ENCODE measurements at regions not wholly inside any gene's neighbourhood (a gene's known extent, or its start where the extent isn't known, plus 50 kb on each side); places are given as distances from the start of the nearest gene placed in this dataset.

DNA sequence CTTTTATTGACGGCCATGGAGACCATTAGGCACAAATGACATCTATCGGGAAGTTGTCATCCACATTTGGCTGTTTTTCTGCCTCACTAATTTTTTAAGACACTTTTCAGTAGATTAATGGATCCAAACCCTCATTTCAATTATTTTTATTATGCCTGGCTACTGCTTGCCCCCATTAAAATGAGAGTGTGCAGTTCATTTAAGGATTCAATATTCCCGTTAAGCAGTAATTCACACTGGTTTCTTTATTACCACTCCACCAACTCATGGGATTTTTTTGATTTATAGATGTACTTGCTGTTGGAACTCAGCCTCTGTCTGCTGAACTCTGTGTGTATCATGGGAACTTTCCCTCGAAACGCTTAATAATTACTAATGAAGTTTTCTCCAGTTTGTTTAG, 291.8 kb upstream of the PRKX start:
- TF ChIP-seq, protein P1, sequence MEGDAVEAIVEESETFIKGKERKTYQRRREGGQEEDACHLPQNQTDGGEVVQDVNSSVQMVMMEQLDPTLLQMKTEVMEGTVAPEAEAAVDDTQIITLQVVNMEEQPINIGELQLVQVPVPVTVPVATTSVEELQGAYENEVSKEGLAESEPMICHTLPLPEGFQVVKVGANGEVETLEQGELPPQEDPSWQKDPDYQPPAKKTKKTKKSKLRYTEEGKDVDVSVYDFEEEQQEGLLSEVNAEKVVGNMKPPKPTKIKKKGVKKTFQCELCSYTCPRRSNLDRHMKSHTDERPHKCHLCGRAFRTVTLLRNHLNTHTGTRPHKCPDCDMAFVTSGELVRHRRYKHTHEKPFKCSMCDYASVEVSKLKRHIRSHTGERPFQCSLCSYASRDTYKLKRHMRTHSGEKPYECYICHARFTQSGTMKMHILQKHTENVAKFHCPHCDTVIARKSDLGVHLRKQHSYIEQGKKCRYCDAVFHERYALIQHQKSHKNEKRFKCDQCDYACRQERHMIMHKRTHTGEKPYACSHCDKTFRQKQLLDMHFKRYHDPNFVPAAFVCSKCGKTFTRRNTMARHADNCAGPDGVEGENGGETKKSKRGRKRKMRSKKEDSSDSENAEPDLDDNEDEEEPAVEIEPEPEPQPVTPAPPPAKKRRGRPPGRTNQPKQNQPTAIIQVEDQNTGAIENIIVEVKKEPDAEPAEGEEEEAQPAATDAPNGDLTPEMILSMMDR (IDR thresholded peaks at IDR 0.05), result no peak
- TF ChIP-seq POLR2A (IDR thresholded peaks at IDR 0.05), result no peak

All from Peyer's patch (tissue), 4 donors.